ENCODE measurements at regions not wholly inside any gene's neighbourhood (a gene's known extent, or its start where the extent isn't known, plus 50 kb on each side); places are given as distances from the start of the nearest gene placed in this dataset.

DNA sequence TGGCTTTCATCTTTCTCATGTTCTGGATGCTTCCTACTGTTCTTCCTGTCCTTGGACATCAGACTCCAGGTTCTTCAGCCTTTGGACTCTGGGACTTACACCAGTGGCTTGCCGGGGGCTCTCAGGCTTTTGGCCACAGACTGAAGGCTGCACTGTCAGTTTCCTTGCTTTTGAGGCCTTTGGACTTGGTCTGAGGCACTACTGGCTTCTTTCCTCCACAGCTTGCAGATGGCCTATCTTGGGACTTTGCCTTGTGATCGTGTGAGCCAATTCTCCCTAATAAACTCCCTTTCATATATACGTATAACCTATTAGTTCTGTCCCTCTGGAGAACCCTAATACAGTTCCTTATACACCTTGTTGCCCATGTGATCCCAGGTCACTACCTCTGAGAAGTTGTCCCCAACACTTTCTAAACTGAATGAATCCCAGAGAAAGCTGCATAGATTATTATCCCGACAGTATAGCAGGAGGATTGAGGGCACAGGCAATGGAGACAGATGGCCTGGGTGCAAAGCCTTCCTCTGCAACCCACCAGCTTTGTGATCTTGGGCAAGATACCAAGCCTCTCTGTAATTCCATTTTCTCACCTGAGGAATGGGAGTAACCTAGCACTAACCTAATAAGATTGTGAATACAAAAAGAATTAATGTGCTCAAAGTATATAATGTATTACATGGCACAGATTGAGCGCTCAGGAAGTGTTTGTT, 449.6 kb upstream of the BRINP1 start:
- H3K27me3 ChIP-seq (replicated peaks in 1 of 4; ENCODE audit: control extremely low read depth in 1 of 4, control insufficient read depth in 3 of 4, insufficient read depth in 4 of 4, low read length in 3 of 4), result no peaks in the 10 kb centered on the region
- H2AFZ ChIP-seq (ENCODE audit: insufficient read depth, low read depth, low read length, poor library complexity, severe bottlenecking), result no peak overlapping the region
- whole genome bisulfite sequencing (ENCODE audit: insufficient coverage), result 96% methylated on average over 3 of the region's 5 CpGs
- H3K4me3 Mint-ChIP-seq, result no peak overlapping the region
- ChIA-PET POLR2A (no interaction called here), CTCF (no interaction called here)
- H3K27me3 Mint-ChIP-seq, result peaks cover 10% of the 10 kb centered on the region
- H3K4me3 ChIP-seq (ENCODE audit: control extremely low read depth in 1 of 5, extremely low read depth in 1 of 5, insufficient read depth in 1 of 5, low read depth in 2 of 5, low read length in 4 of 5), result no peak overlapping the region
- H3K4me2 ChIP-seq (replicated peaks; ENCODE audit: low read depth, low read length, poor library complexity, severe bottlenecking), result no peak overlapping the region
- no peaks in the 10 kb centered on the region for H4K20me1 ChIP-seq (ENCODE audit: control insufficient read depth, insufficient read depth, low read length, poor library complexity, severe bottlenecking)
- ATAC-seq (ENCODE audit: low read depth) (no peak), DNase-seq (no peak)
- H3K9me3 Mint-ChIP-seq (ENCODE audit: insufficient read depth), result no peaks in the 10 kb centered on the region
- no peaks in the 10 kb centered on the region for H3K4me1 ChIP-seq (ENCODE audit: control insufficient read depth in 2 of 2, insufficient read depth in 2 of 2, low read length in 2 of 2)
- TF ChIP-seq CTCF (IDR thresholded peaks at IDR 0.05) (no peak), EZH2 (IDR thresholded peaks at IDR 0.05; ENCODE audit: borderline replicate concordance, insufficient read depth, low read depth, low read length, poor library complexity, severe bottlenecking) (no peak)
- H3K4me1 Mint-ChIP-seq, result no peaks in the 10 kb centered on the region
- H3K9me3 ChIP-seq (ENCODE audit: control extremely low read depth in 1 of 3, control insufficient read depth in 2 of 3, insufficient read depth in 1 of 3, low read length in 2 of 3), result no peaks in the 10 kb centered on the region
- intact Hi-C loops (cut with micrococcal nuclease), result no loop called here
- H3K27ac ChIP-seq (ENCODE audit: low read length in 2 of 2), result no peak overlapping the region
- H3K9ac ChIP-seq (ENCODE audit: low read length), result no peak overlapping the region
- H3K36me3 ChIP-seq (replicated peaks in 1 of 2; ENCODE audit: control extremely low read depth in 1 of 2, control insufficient read depth in 1 of 2, extremely low read depth in 1 of 2, insufficient read depth in 2 of 2, low read length in 1 of 2), result no peaks in the 10 kb centered on the region
- no peak overlapping the region for H3K27ac Mint-ChIP-seq
- no peaks in the 10 kb centered on the region for H3K79me2 ChIP-seq (ENCODE audit: control insufficient read depth, insufficient read depth, low read length)

DNA sequence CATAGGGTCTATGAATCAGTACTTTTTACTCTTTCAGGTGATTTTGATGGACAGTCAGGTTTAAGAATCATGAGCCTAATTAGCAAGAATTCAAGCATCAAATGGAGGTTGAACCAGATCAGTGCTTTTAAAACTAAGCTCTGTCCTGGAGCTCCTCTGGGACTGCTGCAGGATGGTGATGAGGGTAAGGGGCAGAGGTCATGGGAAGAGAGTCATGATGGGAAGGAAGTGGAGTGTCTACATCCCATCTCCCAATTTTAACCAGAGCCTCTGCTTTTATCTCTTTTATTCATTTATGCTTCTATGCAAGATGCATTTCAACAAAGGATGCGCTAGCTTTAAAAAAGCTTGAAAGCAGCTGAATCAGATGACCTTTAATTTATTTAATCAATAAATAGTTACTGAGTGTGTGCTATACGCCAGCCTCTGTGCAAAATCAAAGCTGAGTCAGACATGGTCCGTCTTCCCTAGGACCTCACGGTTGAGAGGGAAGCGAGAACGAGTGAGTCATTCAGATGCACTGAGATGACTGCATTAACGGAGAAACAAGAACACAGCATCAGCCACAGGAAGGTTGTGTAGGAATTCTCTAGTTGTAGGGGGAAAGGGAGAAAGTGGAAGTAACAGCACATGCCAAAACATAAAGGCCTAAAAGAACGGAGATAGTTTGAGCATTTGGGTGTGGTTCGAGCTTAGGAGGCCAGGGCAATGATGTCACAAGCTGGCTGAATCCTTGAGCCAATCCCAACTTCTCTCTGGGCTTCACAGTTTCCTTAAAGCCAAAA, 441.6 kb upstream of the BRINP1 start:
- no peak overlapping the region for H3K4me2 ChIP-seq (replicated peaks; ENCODE audit: low read depth, low read length, poor library complexity, severe bottlenecking)
- Mint-ChIP-seq H3K27ac (no peak overlapping the region), H3K4me1 (no peaks in the 10 kb centered on the region), H3K9me3 (ENCODE audit: insufficient read depth) (no peaks in the 10 kb centered on the region), H3K4me3 (no peak overlapping the region), H3K27me3 (peaks cover 10% of the 10 kb centered on the region)
- no peak overlapping the region for H3K27ac ChIP-seq (ENCODE audit: low read length in 2 of 2)
- H3K36me3 ChIP-seq (replicated peaks in 1 of 2; ENCODE audit: control extremely low read depth in 1 of 2, control insufficient read depth in 1 of 2, extremely low read depth in 1 of 2, insufficient read depth in 2 of 2, low read length in 1 of 2), result no peaks in the 10 kb centered on the region
- H3K4me3 ChIP-seq (ENCODE audit: control extremely low read depth in 1 of 5, extremely low read depth in 1 of 5, insufficient read depth in 1 of 5, low read depth in 2 of 5, low read length in 4 of 5), result no peak overlapping the region
- H3K27me3 ChIP-seq (replicated peaks in 1 of 4; ENCODE audit: control extremely low read depth in 1 of 4, control insufficient read depth in 3 of 4, insufficient read depth in 4 of 4, low read length in 3 of 4), result peaks cover 0 to 2% (median 0%) of the 10 kb centered on the region in 4 experiments
- H4K20me1 ChIP-seq (ENCODE audit: control insufficient read depth, insufficient read depth, low read length, poor library complexity, severe bottlenecking), result no peaks in the 10 kb centered on the region
- no peaks in the 10 kb centered on the region for H3K9me3 ChIP-seq (ENCODE audit: control extremely low read depth in 1 of 3, control insufficient read depth in 2 of 3, insufficient read depth in 1 of 3, low read length in 2 of 3)
- no peak overlapping the region for H3K9ac ChIP-seq (ENCODE audit: low read length)
- H2AFZ ChIP-seq (ENCODE audit: insufficient read depth, low read depth, low read length, poor library complexity, severe bottlenecking), result no peak overlapping the region
- 76% methylated on average over 8 of the region's 9 CpGs for WGBS (ENCODE audit: insufficient coverage)
- H3K79me2 ChIP-seq (ENCODE audit: control insufficient read depth, insufficient read depth, low read length), result no peaks in the 10 kb centered on the region
- no peak for TF ChIP-seq EZH2 (IDR thresholded peaks at IDR 0.05; ENCODE audit: borderline replicate concordance, insufficient read depth, low read depth, low read length, poor library complexity, severe bottlenecking)
- ChIA-PET POLR2A (no interaction called here), CTCF (interaction anchor here (0.6 kb wide), 1 partner anchor 1169 kb away, joined by 3 read pairs; no protein-coding TSS in a partner anchor)
- no peak for DNase-seq
- no peaks in the 10 kb centered on the region for H3K4me1 ChIP-seq (ENCODE audit: control insufficient read depth in 2 of 2, insufficient read depth in 2 of 2, low read length in 2 of 2)
- no peak for ATAC-seq (ENCODE audit: low read depth)
- intact Hi-C loops (cut with micrococcal nuclease), result no loop called here
